SK-N-DZ (cell line): ENCODE measurements at regions not wholly inside any gene's neighbourhood (a gene's known extent, or its start where the extent isn't known, plus 50 kb on each side); places are given as distances from the start of the nearest gene placed in this dataset.

Experiments used
- small RNA-seq, 2 experiments: library from RNA; depleted of rRNA; stranded (forward); fragments of <200 nt; gene quantifications; one replicate each; pipeline ENCODE3, GENCODE V24; 2014

Small RNA genes lying in the stretch of these regions (small RNA-seq; reads per million reads assigned to genes)
- 0 reads per million in 2 experiments for gene MIR4255
- gene RNA5SP43, result 0 reads per million in 2 experiments
- gene RNU6-636P, result 0 reads per million in 2 experiments
- gene RPS29P6, result 0 reads per million in 2 experiments
